ENCODE measurements at regions not wholly inside any gene's neighbourhood (a gene's known extent, or its start where the extent isn't known, plus 50 kb on each side); places are given as distances from the start of the nearest gene placed in this dataset.
"Not testable (repeated sequence)": the region's sequence is repeated elsewhere in the genome, so short reads cannot be mapped to it uniquely, and the experiment has no call there.

GRCh38 chr9:107862881-107863280, 373.3 kb upstream of the KLF4 start:
- FAIRE-seq (no peak), DNase-seq (ENCODE audit: low spot score) (no peak)

DNA sequence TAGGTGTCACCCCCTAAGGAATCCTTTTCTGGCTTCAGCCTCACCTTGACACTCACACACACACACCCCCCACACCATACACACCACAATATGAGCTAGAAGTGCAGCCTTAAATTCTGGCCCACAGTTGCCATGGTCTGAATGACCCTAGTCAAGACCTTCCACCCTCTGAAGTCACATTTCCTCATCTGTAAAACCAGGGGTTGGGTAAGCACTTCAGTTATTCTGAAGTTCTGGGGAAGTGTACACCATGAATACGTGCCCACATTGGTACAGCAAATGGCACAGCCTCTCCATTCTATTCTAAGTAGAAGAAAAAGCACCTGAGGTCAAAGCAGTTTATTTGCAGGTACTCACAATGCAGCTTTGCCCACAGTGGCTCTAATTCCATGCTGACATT, 372.8 kb upstream of the KLF4 start:
- no peak for DNase-seq (ENCODE audit: low spot score)
- FAIRE-seq, result no peak

DNA sequence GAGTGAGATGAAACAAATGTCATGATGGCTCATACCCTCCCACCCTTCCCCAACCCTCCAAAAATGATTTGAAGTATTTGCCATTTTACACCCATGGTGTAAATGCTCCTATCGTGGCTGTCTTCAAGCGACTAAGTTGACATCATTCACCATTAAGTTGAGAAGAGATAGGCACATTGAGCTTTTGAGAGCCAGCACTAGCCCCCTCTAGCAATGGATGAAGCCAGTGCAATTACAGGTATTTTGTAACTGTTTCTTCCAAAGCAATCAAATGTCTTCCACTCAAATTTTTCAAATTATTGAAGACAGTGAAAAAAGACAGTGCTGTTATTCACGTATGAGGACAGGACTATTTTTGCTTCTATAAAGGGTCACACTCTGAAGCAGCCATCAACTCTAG, 371.5 kb upstream of the KLF4 start:
- DNase-seq (ENCODE audit: low spot score) (no peak), FAIRE-seq (no peak)

DNA sequence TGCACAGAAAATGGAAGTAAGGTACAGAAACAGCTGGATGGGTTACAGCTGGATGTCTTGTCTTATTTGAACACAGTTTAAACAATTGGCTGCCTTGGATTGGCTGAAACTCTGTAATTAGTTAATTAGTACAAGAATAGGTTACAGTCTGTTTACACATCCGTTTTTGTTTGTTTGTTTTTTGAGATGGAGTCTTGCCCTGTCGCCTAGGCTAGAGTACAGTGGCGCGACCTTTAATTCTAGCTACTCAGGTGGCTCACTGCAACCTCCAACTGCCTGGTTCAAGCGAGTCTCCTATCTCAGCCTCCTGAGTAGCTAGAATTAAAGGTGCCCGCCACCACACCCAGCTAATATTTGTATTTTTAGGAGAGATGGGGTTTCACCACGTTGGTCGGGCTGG, 368.7 kb upstream of the KLF4 start:
- FAIRE-seq (no peak), DNase-seq (ENCODE audit: low spot score) (no peak)

- FAIRE-seq, result no peak
- no peak for DNase-seq (ENCODE audit: low spot score)
Observed at GRCh38 chr9:107856633-107857032, 367.1 kb upstream of the KLF4 start.

- DNase-seq (ENCODE audit: low spot score) (no peak), FAIRE-seq (no peak)
Observed at GRCh38 chr9:107855164-107855563, 365.6 kb upstream of the KLF4 start.

GRCh38 chr9:107853461-107853860, 363.9 kb upstream of the KLF4 start:
- FAIRE-seq, result no peak
- DNase-seq (ENCODE audit: low spot score), result no peak

GRCh38 chr9:107852891-107853290, 363.3 kb upstream of the KLF4 start:
- FAIRE-seq (no peak), DNase-seq (ENCODE audit: low spot score) (no peak)

DNA sequence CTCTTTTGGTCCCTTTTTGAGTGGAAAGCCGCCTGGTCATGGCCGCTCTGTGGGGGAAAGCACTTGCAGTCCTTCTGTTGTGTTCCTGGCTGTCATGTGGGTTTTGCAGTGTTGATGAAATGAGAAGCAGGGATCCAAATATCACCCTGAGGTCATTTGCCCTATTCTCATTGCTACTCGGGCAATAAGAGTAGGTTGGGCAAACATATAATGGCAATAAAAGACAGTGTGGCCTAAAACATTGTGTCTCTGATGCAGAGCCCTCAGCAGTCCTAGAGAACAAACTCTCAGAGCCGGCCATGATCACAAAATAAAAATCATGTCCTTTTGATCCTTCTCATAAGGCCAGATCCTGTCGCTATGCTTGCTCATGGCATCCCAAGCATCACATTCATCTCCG, 361.1 kb upstream of the KLF4 start:
- FAIRE-seq, result no peak

DNA sequence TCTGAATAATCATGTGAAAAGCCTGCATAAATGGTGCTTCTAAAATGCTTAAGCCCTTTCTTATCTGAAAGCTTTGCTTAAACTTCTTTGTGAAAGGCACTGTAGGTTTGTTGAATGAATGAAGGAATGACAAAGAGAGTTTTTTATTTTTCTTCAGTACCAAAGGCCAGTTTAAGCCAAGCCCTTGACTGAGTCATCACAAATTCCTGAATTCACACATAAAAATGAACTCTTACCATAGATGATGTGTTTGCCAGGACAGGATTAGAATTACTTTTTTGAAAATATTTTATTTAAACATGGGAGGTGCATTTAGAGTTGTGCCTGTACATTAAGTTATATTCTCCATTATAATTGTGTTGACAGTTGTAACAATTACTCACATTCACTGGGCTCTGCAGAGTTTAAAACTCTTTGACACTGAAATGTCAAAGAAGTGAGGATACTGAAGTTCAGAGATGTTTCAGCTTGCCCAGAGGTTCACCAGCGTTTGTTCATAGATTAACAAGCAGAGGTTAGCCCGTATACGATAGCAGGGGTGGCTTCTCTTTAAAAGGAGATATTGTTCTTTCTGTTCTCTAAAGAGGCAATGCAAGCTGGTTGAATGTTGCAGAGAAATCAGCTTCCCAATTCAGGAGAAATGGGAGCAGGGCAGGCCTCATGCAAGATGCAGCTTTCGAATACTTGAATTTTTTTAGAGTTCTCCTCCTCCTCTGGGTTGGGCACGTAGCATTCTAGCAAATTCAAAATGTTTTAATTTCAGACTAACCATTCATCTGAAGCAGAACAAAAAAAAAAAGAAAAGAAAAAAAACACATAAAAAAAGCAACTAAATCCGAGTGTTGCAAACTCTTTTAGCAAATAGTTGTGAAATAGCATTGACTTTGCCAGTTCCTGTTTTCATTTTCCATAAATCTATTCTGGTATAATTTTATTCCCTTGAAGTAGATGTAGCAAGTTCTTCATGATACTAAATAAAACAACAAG, 358.7 kb upstream of the KLF4 start:
- FAIRE-seq (no peak), DNase-seq (ENCODE audit: low spot score) (no peak)

More for the DNA sequence above, 361.1 kb upstream of the KLF4 start:
- DNase-seq (ENCODE audit: low spot score), result no peak

DNA sequence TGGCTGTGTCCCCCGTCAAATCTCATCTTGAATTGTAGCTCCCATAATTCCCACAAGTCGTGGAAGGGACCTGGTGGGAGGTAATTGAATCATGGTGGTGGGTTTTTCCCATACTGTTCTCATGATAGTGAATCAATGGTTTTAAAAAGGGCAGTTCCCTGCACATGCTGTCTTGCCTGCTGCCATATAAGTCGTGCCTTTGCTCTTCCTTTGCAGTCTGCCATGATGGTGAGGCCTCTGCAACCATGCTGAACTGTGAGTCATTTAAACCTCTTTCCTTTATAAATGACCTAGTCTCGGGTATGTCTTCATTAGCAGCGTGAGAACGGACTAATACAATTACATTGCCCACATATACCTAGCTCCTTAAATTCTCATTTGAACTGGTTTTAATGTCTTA, 353.0 kb upstream of the KLF4 start:
- DNase-seq (ENCODE audit: low spot score) (no peak), FAIRE-seq (no peak)

GRCh38 chr9:107841076-107841475, 351.5 kb upstream of the KLF4 start:
- no peak for FAIRE-seq
- no peak for DNase-seq (ENCODE audit: low spot score)

DNA sequence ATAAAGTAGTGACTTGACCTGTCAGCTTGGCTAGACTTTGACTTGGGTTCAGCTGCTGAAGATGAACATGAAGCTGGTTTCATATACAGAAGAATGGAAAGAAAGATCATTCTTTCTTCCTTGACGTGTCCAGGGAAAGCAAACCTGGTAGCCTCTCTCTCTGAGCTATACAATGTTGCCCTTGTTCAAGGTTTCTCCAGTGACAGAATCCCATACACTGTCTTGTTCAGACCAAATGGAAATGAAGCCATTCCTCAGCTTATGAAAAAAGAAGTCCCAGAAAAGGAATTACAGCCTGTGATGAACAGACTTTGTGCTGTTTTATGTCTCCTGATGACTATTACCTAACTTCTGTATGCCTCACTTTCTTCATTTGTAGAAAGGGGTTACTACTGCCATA, 349.8 kb upstream of the KLF4 start:
- DNase-seq (ENCODE audit: low spot score), result no peak
- no peak for FAIRE-seq

- no peak for DNase-seq (ENCODE audit: low spot score)
- FAIRE-seq, result no peak
Observed at GRCh38 chr9:107838766-107839165, 349.2 kb upstream of the KLF4 start.

- DNase-seq (ENCODE audit: low spot score), result no peak
- no peak for FAIRE-seq
Observed at GRCh38 chr9:107836300-107836699, 346.7 kb upstream of the KLF4 start.

DNA sequence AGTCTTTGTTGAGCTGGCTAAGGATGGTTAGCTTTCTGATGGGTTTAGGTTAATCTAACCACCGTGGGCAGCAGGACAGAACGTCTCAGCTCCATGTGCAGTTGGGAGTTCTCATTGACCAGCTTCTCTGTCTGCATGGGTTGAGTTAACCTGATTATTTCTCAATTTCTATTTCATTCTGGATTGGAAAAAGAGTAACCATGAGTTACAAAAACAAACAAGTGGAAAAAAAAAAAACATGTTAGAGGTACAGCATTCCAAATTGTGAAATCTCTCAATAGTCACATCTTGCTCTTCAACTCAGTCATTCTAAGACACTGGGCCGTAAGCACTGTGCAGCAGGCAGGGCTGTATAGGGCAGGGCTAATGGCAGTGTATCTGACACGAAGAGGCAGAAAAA, 343.7 kb upstream of the KLF4 start:
- no peak for FAIRE-seq

DNA sequence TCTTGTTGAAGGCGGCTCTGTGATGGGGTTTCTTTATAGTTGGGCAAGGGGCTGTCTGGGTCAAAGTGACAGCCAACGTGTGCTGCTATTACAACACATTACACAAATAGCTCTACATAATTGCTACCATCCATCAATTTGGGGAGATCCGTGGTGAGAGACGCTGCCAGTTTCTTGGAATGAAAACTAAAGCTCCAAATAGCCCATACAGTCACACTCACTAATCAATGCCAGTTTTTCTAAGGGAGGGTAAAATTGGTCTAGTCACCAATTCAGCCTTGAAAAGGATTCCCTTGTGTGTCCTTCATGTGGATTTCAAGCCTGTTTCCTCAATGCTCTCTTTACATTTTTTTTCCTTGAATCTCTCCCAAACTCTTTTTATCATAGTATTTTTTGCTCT, 343.3 kb upstream of the KLF4 start:
- DNase-seq (ENCODE audit: low spot score) (no peak), FAIRE-seq (no peak)

More for the DNA sequence above, 343.7 kb upstream of the KLF4 start:
- DNase-seq (ENCODE audit: low spot score), result no peak

DNA sequence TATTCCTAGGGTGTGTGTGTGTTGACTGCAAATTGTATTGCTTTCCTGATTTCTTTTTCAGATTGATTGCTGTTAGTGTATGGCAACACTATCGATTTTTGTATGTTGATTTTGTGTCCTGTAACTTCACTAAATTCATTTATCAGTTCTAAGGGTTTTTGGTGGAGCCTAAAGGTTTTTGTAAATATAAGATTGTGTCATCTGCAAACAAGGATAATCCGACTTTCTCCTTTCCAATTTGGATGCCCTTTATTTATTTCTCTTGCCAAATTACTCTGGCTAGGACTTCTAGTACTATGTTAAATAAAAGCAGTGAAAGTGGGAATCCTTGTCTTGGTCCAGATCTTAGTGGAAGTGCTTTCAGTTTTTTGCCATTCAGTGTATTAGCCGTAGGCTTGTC, 340.9 kb upstream of the KLF4 start:
- no peak for DNase-seq (ENCODE audit: low spot score)
- no peak for FAIRE-seq

DNA sequence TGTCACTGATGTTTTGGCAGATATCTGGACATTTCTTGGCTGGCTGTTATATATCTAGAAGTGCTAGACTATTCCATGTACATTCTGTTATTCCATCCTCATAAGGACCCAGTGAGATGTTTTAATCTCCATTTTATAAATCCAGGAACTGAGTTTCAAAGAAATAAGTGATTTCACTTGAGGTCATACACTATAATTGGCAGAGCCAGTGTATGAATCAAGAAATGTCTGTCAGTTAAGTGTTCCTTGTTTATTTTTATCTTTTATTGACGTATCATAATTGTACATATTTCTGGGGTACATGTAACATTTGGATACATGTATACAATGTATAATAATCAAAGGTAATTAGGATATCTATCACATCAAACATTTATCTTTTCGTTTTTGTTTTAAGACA, 338.3 kb upstream of the KLF4 start:
- FAIRE-seq (no peak), DNase-seq (ENCODE audit: low spot score) (no peak)

- FAIRE-seq, result no peak
- no peak for DNase-seq (ENCODE audit: low spot score)
Observed at GRCh38 chr9:107827304-107827703, 337.7 kb upstream of the KLF4 start.

DNA sequence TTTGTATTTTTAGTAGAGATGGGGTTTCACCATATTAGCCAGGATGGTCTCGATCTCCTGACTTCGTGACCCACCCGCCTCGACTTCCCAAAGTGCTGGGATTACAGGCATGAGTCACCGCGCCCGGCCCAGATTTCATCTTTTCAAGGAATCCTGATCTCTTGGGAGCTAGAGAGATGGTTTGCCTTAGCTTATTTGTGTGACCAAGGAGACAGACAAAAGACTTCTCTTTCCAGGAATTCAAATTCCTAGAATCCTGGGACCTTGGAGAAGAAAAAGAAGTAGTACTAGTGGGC, 337.1 kb upstream of the KLF4 start:
- DNase-seq (ENCODE audit: low spot score); FAIRE-seq: not testable (repeated sequence)

DNA sequence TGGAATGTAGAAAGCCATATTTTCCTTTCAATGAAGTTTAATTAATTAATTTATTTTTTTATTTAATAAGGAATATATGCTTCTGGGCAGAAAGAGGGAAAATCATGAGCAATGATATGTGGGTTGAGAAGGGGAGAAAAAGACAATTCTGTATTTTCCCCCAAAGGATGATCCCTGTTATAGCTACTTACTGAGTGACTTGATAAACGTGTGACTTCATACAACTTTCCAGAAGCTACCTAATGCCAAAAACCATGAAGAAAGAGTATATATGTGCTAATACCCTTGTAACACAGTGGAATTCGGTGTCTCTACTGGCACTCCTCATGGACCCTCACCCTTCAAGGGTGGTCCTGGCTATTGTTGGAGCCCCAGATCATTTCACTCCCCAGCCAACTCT, 335.0 kb upstream of the KLF4 start:
- no peak for FAIRE-seq

DNA sequence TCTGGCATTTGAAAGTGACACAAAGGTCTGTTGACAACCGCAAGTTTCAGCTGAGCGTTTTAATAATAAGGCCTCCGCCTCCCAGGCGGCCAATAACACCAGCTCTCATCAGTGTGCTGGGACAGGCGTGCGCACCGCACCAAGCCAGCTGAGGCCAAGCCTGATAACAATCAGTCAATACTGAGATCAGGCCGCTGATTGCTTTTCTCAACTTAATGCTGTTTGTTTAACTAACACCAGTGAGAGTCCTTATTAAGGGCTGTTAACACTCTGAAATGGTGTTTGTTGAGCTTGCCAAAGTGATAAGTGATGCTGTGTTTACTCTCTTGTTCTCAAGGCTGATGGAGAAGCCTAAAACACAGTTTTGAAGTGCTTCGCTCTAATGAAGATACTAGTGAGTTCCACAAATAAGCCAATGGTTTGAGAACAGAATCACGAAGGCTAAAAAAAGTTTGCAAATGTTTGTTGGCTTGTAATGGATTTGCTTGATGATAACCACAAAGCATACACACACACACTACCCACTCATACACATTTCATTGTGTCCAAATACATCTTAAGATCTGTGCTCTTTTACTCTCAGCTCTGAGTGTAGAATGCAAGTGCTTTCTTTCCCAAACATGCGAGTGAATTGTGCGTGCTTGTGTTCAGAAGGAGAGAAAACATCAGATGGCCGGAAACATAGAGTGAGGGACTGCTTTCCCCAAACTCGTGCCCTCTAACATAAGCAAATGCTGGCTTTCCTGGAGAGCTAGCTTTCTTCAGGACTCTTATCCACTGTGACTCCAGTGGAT, 330.4 kb upstream of the KLF4 start:
- DNase-seq (ENCODE audit: low spot score) (no peak), FAIRE-seq (no peak)

More for the DNA sequence above, 335.0 kb upstream of the KLF4 start:
- DNase-seq (ENCODE audit: low spot score), result no peak

Measured in urothelium cell line (cell line).